DMS153 (cell line): ENCODE measurements at regions not wholly inside any gene's neighbourhood (a gene's known extent, or its start where the extent isn't known, plus 50 kb on each side); places are given as distances from the start of the nearest gene placed in this dataset.
"Not testable (repeated sequence)": the region's sequence is repeated elsewhere in the genome, so short reads cannot be mapped to it uniquely, and the experiment has no call there.

Source experiments
- DNase-seq: peaks from one replicate; lab custom pipeline; 2025; lab: John Stamatoyannopoulos, UW

DNA sequence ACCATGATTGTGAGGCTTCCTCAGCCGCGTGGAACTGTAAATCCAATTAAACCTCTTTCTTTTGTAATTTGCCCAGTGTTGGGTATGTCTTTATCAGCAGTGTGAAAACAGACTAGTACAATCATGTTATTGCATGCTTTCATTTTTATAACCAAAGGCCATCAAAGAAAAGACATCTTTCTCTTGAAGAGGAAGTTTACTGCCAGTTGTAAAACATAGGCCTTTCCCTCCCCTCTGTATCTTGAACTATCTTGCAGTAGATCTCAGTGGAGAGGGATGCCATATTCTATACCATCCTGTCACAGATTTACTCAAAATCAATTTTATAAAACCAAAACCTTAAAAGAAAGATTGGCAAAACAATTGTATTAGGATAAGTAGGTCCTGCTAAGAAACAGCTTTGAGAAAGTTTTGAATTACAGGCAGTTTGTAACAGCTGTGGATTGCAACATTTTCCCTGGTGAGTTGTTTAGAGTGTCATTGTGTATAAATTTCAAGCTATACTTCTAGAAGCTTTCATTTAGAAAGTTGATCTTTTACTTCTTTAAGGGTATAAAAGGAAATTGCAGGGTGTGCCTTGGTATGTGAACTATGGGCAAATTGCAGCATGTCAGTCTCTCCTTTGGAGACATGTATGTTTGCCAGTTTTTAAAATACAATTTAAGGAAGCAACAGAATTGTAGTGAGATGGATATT lies 128.0 kb downstream of the ATP23 start:
- DNase-seq = no peak

DNA sequence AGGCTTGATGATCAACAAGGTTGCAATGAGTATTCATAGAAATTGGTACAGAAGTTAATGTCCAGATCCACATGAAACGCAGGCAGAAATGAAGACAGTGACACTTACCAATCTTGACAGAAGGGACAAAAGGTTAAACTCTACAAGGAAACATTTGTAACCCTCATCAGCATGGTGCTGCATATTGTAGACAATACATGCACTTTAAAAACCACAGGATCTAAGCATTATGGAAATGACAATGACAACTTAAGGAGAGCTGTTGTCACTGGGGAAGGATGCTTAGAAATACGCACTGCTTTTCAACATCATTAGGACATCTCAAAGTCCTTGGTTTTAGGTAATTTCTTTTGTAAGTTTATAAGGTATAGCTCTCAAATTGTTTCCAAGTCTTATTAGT lies 130.6 kb downstream of the ATP23 start:
- no peak for DNase-seq

DNA sequence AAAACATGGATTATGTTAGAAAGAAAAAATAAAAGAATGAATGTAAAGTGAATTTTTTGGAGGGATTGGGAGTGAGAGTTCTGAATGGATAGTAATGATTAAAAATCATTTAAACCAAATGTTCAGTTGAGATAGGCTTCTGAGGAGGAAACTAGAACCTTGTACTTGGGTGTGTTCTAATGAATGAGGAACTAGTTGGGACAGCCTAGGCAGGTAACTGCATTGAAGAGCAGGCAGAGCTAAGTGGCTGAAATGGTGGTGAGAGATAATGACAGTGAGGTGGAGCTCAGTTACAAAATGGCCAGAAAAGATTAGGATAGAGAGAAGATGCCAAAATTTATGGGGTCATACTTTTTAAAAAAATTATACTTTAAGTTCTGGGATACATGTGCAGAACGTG lies 132.9 kb downstream of the ATP23 start:
- DNase-seq = no peak

DNA sequence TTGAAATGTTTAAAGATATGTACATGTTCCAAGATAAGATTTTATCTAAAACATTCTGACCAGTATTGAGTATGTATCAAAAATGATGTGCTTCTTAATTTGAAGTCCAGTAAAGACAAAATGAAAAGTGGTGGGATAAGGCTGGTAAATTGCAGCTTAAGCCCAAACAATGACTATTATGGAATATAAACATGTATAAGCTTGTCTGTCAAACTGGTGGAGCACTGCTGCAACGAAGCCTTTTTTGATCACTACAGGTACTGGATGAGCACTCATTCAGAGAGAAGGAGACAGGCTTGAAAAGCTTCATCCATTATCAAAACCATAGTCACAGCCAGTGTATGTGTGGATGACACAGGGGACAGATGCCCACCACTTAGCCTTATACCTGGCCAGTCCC lies 138.4 kb downstream of the ATP23 start:
- DNase-seq = no peak

DNA sequence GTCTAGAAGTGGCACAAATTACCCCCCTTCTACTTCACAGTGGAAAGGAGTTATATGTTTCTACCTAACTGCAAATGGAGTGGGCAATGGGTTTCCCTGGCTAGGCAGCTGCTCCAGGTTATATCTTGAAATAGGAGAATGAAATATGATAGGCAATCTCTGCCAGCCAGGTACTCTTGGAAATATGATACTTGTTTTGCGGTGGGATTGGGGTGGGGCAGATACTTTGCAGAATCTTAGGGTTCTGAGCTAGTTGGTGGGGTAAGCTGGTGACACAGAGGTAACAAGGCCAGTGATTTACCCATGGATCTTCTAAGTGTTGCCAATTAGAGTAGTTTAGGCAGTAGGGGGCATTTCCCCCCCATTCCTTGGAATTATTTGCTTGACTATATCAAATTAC lies 140.1 kb downstream of the ATP23 start:
- no peak for DNase-seq

DNA sequence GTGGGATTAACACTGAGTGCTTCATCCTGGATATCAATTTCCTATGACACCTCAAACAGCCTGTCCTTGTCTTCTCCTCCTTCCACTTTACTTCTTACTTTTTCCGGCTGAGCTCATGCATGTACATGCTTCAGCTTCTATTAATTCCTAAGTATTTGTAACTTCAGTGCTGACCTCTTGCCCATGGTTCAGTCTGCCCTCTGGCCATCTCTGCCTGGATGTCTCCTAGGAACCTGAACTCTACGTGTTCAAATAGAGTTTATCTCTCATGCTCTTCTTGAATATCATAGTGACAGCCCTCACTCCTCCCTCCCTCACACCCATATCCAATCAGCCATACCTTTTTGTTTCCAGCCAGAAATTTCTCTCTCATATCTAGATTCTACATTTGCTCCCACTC lies 141.6 kb downstream of the ATP23 start:
- no peak for DNase-seq

DNA sequence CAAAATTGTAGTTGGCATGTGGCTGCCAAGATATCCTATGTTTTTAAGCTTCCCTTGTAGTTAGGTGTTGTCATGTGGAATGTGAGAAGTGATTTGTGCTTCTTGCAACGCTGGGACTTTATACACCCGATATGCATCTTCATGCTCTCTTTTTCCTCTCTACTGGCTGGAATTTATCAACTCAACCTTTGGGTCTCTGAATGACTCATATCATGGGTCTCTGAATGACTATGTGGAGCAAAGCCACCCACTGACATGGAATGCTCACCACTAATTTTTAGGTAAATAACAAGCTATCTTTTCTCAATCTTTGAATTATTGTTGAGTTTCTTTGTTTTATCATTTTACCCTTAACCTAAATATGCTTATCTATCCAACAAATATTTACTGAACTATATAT lies 144.6 kb downstream of the ATP23 start:
- no peak for DNase-seq

DNA sequence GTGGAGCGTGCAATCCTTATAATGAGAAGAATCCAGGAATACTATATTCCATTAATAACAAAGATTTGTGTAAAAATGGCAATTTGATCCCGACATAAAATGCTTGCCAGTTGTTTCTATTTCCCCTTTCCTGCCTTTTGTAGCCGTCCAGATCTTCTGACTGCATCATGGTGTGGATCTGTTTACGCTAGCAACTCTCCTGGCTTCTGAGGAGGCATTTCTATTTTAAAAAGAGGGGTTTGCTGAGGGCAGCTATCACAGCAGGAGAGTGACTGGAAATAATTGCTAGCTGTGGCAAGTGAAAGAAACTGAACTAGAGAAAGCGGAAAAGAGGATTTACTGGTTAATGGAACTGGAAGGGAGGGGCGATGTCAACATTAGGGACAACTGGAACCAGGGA lies 145.6 kb downstream of the ATP23 start:
- no peak for DNase-seq

DNA sequence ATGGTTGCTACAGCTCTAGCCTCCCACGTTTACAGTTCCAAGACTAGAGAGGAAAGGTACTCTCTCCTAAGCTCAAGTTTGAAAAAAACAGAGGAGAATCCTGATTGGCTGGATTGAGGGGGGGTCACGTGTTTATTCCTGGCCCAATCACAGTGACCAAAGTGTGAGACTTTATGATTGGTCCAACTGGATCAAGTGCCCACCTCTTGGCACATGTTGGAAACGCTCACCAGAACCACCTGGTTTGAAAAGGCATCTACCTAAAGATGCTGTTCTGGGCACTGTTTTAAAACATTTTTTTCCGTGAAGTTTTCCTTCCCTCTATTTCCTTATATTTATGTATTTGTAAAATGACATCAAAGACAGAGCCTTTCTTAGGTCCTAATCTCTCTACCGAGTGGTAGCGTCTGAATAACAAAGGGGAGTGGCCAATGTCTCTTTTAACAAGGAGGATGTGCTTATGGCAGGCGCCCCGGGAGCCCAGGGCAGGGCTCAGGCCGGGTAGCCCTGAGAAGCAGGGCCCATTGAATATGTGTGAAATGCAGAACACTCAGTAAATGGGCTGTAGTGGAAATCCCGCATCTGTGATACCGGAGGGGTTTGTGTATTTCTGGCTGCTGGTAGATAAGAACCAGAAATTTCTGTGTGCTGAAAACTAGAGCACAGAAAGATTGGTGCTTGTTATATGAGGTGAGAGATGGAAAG lies 146.2 kb downstream of the ATP23 start:
- no peak for DNase-seq

DNA sequence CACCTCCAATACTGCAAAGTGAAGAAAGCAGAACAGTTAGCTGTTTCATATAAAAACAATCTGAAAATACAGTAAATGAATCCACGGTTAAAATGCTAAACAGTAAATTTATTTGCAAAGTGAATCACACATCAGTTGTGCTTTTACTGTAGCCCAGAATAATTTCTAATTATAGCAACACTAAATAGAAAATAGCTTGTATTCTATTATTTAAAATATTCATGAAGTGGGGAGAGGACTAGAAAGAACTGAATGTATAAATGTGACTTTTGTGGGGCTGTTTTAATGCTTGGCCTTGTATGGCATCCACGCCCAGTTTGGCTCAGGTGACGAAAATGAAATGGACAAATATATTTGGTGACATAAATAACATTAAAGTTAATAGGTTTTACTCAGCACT lies 148.2 kb downstream of the ATP23 start:
- DNase-seq = no peak

DNA sequence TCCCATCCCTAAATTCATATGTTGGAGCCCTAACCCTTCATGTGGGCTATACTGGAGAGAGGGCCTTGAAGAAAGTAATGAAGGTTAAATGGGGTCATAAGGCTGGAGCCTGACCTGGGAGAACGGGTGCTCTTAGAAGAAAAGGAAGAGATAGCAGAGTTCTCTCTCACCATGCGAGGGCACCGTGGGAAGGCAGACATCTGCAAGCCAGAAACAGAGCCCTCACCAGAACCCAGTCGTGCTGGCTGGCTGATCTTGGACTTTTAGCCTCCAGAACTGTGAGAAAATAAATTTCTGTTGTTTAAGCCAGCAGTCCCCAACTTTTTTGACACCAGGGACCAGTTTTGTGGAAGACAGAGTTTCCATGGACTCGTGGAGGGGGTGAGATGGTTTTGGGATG lies 149.3 kb downstream of the ATP23 start:
- no peak for DNase-seq

DNA sequence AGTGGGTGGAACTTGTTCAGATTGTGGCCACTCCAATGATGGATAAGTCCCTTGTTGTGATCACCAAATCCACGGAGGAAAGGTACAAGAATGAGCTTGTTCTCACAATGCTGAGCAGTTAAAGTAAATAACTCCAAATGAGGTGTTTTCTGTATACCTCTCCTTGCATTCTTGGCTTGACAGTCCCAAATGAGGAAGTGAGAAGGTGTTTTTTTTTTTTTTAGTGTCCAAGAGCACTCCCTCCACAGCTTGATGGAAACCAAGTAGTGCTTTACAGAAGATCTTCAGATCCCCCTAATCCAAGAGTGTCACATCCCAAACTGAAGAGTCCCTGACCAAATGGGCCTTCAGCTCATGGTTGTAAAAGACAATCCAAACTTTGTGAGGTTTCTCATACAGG lies 153.6 kb downstream of the ATP23 start:
- no peak for DNase-seq

DNA sequence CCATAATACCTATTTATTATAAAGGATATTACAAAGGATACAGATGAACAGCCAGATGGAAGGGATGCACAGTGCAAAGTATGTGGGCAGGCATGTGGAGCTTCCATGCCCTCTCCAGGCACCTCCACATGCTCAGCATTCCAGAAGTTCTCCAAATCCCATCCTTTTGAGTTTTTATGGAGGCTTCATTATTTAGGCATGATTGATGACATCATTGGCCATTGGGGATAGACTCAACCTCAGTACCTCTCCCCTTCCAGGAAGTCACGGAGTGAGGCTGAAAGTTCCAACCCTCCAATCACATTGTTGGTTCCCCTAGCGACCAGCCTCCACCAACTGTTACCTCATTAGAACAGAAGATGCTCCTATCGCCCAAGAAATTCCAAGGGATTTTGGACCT lies 156.4 kb downstream of the ATP23 start:
- no peak for DNase-seq

DNA sequence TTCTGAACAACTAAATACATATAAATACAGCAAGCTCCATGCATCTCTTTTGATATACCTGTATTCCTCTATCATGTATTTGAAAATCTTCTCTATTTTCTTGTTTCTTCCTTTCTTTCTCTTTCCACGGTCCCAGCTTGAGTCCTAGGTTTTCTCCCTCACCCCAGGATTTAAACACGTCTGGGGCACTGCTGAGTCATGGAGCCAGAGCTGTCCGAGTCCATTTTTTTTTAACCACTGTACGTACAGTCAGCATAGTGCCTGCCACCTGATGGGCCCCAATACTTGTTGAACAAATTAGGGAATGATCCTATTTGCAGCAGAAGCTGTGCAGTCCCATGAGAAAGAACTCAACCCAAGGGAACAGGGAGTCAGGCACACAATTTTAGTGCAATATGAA lies 158.1 kb downstream of the ATP23 start:
- no peak for DNase-seq

DNA sequence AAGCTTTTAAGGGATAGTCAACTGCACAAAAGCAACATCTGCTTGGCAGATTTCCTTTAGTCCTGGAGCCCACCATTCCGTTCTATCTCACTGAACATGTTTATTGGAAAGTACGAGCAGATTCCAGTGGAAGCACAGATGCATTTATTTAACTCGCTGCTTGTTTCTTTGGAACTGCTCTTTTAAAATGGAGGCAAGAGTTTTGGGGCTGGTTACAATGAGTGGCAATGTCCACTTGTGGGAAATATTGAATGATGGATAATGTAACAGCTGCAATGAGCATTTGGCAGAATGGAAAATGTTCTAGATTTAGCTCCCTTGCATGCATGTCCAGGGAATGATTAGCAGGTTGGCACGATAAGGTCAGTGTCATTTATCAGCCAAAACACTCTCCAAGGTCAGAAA lies 163.0 kb downstream of the ATP23 start:
- no peak for DNase-seq

DNA sequence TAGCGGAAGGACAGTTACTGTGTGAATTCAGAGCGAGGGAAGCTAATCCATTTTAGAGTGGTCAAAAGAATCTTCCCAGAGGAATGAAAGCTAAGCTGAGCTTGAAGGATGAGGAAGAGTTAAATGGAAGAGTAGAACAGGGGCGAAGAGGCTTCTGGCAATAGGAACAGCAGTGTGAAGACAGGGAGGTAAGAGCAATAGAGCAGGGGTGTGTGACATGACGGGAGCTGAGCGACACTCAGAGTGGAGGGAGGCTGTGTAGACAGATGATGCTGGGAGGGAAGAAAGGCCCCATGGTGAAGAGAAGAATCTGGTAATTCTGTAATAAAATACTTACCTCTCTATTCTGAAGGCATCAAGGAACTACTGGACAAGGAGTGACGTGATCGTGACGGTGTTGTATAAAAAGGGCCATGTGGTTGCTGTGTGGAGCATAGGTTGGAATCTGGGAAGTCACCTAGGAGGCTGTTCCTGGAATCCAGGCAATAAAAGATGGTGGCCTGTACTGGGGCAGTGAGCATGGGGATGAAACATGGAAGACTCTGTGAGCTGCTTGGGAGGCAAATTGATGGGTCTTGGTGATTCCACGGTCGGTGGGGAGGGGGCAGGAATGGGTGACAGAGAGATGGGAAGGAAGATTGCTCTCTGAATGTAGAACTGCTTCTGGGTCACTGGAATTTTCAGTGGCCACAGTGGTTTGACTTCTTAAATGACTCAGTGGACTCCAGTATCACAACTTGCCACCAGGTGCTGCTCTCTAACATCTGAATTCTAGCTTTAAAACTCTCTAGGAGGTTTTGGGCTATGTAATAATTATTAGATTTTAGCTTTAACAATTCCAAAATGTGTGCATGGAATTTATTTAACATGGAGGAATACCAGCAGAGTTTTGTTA lies 164.1 kb downstream of the ATP23 start:
- no peak for DNase-seq

DNA sequence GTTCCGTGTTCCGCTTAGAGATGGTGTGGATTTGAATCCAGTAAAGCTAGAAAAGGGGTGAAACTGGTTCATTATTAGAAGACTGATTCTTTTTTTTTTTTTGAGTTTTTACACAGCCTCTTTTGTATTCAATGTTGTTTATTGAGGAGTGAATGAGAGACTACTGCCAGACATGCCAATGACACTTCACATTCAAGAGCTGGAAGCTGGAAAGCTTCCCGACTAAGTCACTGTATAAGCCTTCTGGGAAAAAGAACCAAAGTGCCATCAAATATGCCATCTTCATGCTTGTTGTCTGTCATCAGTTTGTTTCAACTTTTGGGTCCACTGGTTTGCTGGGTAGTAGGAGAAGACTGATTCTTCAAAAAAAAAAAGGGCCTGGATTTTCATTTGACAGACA lies 164.8 kb downstream of the ATP23 start:
- DNase-seq = no peak

DNA sequence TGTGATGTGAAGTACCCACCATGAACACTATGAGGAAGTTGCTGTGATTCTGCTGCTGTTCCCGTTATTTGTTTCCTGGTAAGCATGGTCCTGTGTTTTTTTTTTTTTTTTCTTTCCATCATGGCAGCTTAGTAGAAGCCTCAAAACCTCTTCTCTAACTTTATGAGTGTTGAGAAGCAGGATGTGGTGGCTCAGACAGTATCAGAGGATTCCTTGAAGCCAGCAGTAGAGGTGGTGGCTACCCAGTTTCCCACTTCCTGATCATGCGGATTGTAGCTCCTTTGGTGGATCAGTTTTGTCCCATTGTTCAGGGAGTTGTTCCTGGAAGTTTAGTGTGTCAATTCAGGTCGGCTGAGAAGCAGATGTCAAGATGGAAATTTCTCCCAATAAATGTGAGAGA lies 175.8 kb downstream of the ATP23 start:
- peak; percentile 26 for DNase-seq

DNA sequence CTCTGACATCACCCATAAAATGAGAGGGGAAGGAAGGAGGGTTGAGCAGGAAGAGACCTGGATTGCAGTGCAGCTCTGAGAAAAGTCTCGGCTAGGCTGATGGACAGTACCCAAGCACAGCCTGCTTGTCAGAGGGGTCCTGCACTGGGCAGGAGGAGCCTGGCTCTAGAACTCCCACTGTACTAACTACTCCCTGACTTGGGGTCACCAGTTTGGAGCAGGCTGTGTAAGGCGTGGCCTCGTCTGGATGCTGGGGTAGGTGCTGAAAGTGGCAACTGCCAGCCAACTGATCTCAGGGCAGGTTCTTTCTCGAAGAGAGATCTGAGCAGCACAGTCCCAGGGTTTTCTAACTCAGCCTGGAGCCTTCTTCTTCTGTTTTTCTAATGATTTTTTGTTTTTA lies 176.3 kb downstream of the ATP23 start:
- no peak for DNase-seq

DNA sequence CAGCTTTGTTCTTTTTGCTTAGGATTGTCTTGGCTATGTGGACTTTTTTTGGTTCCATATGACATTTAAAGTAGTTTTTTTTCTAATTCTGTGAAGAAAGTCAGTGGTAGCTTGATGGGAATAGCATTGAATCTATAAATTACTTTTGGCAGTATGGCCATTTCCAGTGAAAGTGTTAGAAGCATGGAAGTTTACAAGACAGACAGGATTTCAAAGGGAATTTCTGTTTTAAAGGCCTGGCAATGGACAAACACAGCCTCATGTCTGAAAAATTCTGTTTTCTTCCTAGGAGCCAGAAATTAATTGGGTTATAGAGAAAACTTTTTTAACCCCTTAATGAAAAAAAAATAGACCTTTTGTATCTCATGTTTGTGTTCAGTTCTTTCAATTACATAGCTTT lies 184.4 kb downstream of the ATP23 start:
- DNase-seq = not testable (repeated sequence)

DNA sequence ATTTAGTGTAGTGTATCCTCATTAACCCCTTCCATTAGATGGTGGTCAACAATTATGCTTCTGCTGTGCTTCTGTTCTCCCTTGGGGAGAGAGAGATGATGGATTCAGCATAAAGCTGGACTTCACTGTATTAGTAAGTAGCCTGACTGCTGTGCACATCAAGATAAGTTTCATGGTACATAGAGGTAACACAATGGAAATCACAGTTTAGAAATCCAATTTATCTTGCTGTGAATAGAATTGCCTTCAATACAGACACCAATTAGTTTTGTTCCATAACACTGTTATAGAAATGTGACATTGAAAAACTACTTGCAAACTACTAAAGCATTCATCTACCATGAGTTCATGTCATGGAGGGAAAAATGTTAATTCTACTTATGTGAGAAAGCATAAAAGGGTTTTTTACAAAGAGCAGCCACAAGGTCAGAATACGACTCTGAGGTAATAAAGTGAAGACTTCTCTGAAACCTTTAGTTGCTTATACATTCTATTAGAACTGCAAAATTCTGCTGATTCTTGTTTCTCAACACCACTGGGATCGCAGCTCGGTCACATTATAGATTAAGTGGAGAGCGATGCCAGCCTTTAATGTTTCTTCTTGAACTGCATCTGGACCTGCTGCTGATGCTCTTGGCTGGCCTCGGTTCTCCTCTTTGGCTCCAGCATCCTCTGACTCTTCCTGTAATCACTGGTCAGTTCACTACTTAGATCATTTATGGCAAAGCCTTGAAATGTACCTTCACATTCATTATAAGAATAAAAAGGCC lies 190.8 kb downstream of the ATP23 start:
- no peak for DNase-seq

DNA sequence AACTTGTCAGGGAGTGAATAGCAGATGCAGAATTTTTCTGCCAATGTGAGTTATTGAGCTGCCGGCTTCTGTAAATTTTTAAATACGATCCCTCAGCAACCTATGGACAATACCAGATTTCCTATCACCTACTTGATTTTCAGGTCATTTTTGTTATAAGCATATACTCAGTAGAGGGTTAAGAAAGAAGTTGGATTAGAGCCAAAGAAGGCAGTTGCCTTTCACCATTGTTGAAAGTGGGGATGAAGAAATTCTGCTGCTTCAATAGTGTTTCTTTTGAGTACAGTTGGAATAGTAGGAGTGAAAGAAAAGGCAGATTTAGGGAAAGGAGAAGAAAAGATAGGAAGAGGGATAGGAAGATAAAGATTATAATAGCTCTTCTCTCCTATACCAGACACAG lies 197.1 kb downstream of the ATP23 start:
- no peak for DNase-seq
